GM19395 (cell line): ENCODE measurements at regions not wholly inside any gene's neighbourhood (a gene's known extent, or its start where the extent isn't known, plus 50 kb on each side); places are given as distances from the start of the nearest gene placed in this dataset.
"Not testable (repeated sequence)": the region's sequence is repeated elsewhere in the genome, so short reads cannot be mapped to it uniquely, and the experiment has no call there.

Source experiments
- ATAC-seq: cut with Tn5 transposase; IDR thresholded peaks from one replicate; pipeline ENCODE4 v1.9.1; 2021; ENCODE audit warnings: mild to moderate bottlenecking, moderate library complexity; ENCODE audit not compliant: unreplicated experiment

DNA sequence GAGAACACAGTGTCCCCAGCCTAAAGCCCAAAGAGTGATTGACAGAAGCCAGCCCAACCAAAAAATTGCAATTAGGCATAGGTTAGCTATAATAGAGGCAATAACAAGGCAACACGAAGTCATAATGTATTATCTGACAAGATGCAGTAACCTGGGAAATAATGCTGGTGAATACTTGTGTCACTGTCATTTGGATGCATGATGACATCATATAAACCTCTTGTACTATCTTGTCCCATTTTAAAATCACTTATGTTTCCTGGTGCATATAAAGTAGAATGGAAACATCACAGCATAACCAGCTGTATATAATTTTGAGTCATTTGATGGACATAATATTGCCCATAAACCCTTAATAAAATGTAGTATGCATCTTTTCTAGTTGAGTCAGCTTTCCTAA, 1138.3 kb upstream of the LRRTM3 start:
- ATAC-seq, result no peak

DNA sequence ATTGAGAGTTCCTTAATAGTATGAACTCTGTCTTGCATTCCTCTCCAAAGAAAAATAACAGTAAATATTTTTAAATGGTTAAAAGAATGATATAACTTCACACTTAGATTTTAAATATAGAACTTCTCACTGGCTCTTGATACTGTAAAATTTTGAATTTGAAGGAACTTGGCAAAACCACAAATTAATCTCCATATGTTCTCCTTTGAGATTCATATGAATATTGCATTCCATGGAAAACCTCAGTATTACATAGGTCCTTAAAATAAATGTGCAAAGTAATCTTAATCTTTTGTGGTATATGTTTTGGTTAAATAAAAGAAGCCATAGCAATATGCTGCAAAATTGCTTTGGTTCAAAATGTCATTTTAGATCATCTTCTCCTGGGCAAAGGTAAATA, 1137.6 kb upstream of the LRRTM3 start:
- no peak for ATAC-seq

DNA sequence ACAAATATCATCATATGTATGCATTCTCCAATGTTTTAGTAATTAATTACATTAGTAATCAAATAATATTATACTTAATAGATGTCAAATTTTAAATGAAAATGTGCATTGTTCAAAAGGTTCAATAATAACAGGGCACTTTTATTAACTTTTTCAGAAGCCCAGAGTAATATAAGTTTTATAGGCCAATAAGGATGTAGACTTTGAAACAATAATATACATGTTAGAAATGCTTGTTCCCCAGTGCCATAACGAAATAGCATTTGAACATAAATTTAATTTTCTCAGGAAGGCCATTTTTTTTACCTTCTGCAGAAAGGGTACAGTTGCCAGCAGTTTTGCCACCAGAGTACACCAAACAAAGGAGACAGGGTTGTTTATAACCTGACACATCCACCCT, 1133.9 kb upstream of the LRRTM3 start:
- ATAC-seq, result no peak

DNA sequence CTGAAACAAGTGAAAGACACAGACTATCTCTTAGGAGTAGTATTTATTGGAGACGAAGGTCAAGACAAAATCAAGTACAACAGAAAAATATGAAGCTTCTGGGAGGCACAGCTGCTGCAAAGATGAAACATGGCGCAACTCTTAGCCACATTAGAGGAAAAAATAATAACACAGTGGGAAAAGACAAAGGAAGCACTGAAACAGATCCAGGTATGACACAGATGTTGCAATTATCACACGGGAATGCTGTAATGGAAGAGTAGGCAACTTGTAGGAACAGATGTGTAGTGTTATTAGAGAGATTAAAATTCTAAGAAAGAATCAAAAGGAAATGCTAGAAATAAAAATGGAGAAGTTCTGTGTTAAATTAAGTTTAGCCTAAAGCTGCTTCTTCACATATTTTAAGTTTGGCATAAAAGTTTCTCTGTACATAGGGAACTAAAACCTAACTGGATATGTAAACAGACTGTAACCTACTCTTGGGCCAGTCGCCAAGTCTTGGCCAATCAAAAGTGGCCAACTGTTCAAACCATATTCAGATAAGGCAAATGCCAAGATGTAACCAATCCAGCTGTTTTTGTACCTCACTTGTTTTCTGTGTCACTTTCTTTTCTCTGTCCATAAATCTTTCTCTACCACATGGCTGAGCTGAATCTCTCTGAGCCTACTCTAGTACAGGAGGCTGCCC, 1132.0 kb upstream of the LRRTM3 start:
- ATAC-seq, result no peak

DNA sequence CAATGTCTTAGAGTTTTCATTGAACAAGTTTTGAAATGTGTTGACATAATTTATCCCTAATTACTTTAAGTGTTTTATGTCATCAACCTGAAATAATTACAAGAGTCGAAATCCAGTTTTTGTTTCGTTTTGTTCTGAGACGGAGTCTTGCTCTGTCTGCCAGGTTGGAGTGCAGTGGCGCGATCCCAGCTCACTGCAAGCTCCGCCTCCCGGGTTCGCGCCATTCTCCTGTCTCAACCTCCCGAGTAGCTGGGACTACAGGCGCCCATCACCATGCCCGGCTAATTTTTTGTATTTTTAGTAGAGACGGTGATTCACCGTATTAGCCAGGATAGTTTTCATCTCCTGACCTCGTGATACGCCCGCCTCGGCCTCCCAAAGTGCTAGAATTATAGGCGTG, 1131.0 kb upstream of the LRRTM3 start:
- not testable (repeated sequence) for ATAC-seq

DNA sequence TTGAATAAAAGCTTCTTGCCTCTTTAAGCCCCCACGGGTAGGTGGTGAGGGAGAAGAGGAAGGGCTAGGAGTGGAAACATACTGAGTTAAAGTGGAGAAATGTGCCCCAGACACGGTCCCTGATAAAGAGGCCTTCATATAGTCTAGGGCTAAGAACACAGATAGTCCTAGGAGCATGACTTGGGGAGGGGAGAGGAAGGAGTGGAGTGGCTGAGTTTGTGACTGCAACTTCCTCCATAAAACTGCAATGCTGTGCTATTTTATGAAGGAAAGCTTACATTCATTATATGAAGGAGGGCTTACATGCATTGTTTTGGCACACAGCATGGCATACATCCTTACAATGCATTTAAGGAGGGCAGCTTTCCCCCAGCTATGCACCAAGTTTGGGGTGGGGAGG, 1129.4 kb upstream of the LRRTM3 start:
- ATAC-seq, result no peak

DNA sequence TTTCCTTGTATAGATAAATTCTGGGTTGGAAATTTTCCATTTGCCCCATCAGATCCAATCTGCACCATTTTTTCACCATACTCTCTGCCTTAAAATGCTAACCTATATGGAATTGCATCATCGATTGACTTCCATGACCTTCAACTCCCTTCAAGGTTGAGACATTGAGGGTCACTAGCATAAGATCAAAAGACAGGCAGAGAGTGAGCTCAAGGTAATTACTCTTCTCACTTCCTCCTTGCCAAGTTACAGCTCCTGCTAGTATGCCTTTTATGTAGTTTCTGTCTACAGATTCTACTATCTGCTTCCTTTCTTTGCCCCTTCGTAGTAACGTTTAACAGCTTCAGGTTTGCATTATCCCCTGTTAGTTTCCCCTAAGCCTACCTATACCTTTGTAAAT, 1127.7 kb upstream of the LRRTM3 start:
- ATAC-seq, result no peak

DNA sequence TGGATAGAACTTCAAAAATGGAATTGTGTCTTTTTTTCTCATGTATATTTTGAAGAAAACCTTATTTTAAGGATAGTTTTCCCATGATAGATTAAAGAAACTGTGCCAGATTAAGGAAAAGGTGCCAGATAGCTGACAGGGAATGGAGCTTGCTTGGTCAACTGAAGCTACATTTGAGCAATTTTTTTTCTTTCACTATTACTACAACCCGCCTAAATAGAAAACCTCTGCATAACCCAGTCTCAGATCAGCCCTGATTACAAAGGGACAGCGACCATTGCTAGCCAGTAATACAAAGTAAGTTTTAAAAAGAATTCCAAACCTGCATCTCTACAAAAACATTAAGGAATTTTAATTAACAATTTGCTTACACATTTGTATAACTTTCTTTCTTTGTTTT, 1123.4 kb upstream of the LRRTM3 start:
- ATAC-seq, result no peak

DNA sequence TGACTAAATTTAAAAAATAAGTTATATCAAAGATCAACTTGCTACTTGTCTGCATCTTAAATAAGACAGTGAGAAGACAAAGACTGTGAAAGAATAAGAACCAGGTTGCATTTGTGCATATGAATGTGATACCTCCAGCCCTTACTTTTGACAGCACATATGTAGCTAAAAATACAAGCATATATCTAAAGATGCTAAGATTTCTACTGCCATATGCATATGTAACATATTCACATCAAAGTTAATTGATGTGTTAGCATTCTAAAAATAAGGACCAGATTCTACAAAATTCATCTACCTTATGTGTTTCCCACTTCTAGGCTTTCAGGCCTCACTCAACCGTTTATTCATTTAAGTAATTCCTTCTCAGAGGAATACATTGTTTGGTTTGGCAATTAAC, 1120.3 kb upstream of the LRRTM3 start:
- no peak for ATAC-seq

DNA sequence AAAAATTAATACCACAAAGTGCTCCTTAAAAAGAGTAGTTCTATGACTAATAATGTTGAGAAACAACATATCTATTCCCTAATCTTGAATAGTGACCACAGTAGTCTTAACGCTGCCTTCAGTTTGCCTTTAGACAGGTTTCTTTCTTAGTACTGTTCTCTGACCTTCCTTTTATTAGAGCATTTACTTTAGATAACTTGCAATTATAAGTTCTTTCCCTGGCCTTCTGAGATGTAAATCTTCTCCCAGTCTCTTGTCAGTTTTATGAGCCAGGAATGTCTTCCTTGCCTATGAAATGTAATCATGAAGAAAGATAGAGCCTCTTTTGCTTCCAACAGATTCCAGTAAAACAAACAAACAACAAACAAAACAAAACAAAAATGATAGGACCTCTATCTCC, 1119.8 kb upstream of the LRRTM3 start:
- ATAC-seq, result no peak

DNA sequence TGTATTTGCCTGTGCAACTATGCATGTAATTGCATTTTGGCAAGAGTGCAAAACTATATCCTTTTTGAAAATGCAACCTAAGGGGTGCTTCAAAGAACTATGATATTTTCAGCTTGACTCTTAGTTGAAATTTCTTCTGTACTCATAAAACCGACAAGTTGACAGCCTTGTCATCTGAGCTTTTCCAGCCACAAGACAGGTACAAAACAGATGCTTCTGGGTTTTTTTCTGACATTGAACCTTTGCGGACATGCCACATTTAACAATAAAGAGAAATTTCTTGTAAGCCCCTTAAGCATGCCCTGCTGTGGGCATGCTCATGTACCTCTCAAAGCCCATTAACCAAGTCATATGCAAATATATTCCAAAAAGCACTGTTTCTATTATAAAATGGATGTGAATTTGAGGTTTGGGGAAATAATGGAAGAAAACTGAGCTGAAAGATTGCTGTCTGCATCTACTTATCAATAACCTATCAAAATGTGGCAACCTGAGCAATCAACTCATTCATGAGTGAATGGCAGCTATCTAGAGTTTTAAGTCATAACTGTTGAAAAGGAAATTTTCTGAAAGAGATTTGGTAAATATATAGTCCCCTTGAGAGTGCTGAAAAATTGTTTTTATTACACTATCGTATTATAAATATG, 1117.0 kb upstream of the LRRTM3 start:
- ATAC-seq, result no peak

DNA sequence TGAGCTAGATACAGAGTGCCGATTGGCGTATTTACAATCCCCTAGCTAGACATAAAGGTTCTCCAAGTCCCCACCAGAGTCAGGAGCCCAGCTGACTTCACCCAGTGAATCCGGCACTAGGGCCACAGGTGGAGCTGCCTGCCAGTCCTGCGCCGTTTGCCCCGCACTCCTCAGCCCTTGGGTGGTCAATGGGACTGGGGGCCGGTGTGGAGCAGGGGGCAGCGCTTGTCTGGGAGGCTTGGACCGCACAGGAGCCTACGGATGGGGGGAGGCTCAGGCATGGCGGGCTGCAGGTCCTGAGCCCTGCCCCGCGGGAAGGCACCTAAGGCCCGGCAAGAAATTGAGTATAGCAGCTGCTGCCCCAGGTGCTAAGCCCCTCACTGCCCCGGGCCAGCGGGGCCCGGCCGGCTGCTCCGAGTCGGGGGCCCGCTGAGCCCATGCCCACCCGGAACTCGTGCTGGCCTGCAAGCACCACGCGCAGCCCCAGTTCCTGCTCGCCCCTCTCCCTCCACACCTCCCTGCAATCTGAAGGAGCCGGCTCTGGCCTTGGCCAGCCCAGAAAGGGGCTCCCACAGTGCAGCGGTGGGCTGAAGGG, 1113.8 kb upstream of the LRRTM3 start:
- ATAC-seq, result no peak

DNA sequence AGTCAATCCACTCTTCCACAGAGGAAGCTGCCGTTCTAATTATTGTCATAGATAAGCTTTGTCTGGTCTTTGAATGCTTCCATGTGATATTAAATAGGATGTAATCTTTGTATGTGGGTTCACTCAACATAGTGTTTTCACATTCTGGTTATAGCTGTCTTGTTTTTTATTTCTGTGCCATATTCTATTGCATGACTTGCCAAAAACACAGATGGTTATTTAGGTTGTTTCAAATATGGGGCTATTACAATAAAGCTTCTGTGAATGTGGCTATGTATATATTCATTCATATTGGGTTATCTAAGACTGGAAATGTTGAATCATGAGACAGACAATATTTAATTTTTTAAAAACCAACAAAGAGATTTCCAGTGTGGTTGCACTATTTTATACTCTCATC, 1109.3 kb upstream of the LRRTM3 start:
- ATAC-seq, result no peak

DNA sequence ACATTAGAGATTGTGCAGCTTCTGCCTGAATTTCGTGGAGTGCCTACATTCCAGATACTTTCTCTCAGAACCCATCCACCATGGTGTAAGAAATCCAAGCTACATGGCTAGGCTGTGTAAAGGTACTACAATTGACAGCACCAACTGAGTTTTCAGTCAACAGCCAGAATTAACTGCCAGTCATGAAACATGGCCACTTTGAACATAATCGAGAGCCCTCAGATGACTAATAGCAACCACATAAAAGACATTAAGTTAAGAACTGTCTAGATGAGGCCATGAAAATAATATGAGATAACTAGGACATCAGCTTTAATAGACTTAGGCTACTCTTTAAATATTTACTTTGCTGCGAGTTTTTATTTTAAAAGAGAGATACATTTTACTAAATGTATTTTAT, 1106.8 kb upstream of the LRRTM3 start:
- no peak for ATAC-seq

DNA sequence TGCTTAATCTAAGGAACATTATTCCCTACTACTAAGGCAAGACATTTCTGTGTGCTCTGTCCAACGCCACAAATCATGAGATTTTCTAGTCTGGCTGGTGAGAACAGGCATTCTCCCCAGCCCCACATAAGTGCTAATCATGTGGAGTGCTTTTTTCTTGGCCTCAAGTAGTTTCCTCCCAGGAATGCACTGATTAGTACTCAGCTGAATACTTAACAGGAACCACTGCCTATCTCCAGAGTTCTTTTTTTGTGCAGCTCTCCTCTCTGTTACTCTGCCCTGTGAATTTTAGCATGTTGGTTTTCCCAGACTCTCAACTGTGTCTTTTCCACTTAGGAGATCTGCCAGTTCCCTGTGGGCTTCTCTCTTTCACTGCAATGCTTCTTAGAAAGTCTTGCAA, 1098.5 kb upstream of the LRRTM3 start:
- no peak for ATAC-seq

DNA sequence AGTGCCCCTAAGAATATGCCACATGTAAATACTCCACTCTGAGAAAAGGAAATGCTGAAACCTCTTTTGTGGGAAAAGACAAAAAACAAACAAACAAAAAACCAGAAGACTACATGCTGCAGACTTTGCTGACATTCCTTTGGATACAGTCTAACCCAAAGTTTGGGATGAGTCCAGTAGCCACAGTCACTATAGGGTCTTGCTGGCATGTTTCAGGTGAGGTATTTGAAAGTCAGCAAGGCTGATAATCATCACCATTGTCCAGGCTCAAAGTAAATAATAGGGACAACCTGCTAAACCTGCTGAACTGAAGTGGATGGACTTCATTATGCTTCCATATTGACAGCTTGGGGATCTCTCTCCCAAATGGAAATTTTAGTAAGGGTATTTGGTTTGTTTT, 1087.0 kb upstream of the LRRTM3 start:
- no peak for ATAC-seq

DNA sequence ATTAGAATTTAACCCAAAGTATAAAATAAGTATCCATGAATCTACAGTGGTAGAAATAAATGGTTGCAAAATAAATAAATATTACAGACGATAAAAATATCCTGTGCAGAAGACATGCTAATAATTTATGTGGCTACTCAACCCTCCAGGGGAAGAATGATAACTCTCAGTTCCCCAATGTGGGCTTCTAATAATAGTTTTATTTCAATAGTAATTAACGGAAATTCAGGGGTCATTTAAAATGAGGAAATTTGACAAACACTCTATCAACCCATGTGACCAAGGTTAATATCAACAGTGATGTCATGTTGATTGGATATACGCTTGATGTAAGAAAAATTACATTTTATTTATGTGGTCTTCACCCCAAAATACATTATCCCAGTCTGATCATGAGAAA, 1082.6 kb upstream of the LRRTM3 start:
- no peak for ATAC-seq

DNA sequence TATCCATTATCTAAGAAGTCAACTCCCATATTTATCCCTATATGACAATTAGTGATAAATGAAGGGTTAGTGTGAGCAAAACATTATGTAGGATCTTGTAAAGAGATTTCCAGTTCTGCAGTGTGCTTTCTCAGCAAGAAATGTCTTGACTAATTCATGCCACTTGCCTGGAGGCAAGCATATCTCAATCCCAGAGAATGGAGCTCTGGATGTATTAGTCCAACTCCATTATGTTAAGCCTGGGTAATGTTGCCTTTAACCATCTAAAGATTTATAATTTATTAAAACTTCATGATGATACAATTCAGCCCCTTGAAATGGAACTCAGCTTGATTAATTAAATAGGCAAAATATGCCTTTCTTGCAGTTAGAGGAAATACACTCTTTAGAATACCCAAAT, 1079.9 kb upstream of the LRRTM3 start:
- ATAC-seq, result no peak

DNA sequence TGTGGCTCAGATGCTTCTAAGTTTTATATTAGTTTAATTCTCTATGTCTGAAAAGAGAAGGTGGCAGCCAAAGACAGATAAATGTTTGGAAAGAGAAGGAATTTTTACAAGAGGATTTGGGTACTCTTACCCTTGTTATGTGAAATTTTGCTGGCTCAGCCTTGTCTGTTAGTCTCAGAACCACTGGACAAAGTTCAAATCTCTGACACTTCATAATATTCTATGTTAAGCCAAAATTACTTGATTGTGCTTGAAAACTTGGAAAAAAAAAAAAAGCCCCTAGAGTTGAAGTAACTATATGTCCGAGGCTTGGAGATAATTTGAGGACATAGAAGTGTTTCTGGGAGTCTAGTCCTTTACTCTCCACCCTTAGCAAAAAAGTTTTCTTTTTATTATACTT, 1079.3 kb upstream of the LRRTM3 start:
- no peak for ATAC-seq

DNA sequence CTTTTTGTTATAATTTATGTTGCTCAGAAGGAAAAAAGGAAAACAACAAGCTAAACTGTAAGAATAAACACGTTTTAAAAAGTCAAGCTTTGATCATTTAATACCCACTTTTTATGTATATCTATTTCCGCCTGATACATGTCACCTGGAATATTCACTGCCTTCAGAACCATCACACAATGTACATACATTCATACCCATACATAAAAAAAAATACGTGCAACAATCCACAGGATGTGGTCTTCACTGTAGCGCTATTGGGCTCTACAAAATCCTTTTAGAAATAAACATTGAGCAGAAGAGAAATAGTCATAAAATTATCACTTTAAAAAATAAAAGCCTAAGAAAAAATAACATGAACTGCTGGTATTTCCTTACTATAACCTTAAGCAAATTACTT, 1078.9 kb upstream of the LRRTM3 start:
- ATAC-seq, result no peak

DNA sequence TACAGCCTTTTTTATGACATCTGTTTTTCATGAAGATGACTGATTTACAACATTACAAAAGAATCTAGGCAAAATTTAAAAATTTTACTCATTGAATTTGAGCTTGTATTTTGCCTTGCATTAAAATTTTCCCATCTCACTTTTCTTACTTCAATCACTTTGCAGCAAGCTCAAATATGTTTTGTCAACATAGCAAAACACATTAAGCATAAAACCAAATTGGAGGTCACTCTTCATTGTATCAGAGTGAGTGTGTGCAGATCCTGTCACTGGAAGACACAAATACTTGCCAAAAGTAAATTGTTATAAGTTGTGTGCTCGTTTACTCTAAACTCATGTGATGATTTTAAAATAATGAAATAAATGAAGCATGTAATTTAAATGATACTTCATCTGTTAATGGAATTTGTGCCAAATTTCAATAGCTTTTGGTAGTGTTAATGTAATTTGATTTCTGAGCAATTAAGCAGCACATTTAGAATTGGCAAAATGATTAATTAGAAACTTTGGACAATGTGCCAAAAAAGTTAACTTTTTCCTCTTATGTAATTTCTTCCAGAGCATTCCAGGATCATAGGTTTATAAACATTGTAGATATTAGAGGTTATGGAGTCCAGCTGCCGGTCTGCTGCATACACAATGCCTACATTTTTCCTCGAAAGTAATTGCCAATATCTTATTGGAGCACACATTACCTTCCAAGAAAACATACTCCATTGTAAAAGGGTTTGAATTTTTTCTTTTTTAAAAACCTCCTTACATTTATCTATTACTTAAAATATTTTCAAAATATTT, 1078.2 kb upstream of the LRRTM3 start:
- no peak for ATAC-seq

DNA sequence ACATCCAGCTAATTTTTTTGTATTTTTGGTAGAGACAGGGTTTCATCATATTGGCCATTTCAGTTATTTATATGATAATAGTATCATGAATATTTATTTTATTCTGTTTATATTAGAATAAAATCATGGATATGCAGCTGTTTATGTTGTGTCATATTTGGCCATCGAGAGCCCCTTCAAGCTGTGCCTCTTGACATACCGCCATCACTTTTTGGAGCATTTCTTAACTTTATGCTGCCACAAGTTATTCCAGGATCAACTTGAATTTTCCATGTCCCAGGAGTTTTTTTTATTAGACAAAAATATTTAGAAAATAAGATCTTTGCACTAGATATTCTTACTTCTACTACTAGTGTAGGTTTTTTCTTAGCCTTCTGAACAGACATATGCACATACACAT, 1067.0 kb upstream of the LRRTM3 start:
- no peak for ATAC-seq
